ENCODE measurements at regions not wholly inside any gene's neighbourhood (a gene's known extent, or its start where the extent isn't known, plus 50 kb on each side); places are given as distances from the start of the nearest gene placed in this dataset.
"Not testable (repeated sequence)": the region's sequence is repeated elsewhere in the genome, so short reads cannot be mapped to it uniquely, and the experiment has no call there.

DNA sequence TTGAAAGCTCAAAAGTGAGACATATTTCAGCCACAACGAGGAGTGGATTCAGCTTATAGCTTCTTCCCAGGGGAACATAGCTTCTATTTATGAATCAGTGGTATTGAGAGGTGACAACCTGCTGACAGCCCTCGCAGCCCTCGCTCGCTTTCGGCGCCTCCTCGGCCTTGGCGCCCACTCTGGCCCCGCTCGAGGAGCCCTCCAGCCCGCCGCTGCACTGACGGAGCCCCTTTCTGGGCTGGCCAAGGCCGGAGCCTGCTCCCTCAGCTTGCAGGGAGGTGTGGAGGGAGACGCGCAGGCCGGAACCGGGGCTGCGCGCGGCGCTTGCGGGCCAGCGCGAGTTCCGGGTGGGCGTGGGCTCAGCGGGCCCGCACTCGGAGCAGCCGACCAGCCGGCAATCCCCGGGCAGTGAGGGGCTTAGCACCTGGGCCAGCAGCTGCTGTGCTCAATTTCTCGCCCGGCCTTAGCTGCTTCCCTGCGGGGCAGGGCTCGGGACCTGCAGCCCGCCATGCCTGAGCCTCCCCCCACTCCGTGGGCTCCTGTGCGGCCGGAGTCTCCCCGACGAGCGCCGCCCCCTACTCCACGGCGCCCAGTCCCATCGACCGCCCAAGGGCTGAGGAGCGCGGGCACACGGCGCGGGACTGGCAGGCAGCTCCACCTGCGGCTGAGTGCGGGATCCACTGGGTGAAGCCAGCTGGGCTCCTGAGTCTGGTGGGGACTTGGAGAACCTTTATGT is 207.9 kb upstream of the RFX3 start:
- TF ChIP-seq CEBPB (IDR thresholded peaks at IDR 0.05; ENCODE audit: borderline replicate concordance in 1 of 2, low read depth in 2 of 2, low read length in 2 of 2); POLR2AphosphoS5 (IDR thresholded peaks at IDR 0.05; ENCODE audit: low read length); ZZZ3 (IDR thresholded peaks at IDR 0.05; ENCODE audit: control insufficient read depth, insufficient read length, low read depth); SRF (IDR thresholded peaks at IDR 0.05; ENCODE audit: low read depth in 2 of 2, low read length in 2 of 2); CBX5 (IDR thresholded peaks at IDR 0.05; ENCODE audit: low read depth); HDAC6 (IDR thresholded peaks at IDR 0.05; ENCODE audit: unreplicated experiment); TAF1 (IDR thresholded peaks at IDR 0.05; ENCODE audit: borderline replicate concordance, low read depth, low read length); RAD21 (IDR thresholded peaks at IDR 0.05; ENCODE audit: insufficient read depth, low read depth, low read length); EP300 (IDR thresholded peaks at IDR 0.05; ENCODE audit: borderline replicate concordance in 1 of 2, control insufficient read depth in 1 of 2, low read depth in 2 of 2, low read length in 2 of 2); MYB (IDR thresholded peaks at IDR 0.05; ENCODE audit: borderline replicate concordance, low read depth, low read length): not testable (repeated sequence)
- TF ChIP-seq, protein P1, sequence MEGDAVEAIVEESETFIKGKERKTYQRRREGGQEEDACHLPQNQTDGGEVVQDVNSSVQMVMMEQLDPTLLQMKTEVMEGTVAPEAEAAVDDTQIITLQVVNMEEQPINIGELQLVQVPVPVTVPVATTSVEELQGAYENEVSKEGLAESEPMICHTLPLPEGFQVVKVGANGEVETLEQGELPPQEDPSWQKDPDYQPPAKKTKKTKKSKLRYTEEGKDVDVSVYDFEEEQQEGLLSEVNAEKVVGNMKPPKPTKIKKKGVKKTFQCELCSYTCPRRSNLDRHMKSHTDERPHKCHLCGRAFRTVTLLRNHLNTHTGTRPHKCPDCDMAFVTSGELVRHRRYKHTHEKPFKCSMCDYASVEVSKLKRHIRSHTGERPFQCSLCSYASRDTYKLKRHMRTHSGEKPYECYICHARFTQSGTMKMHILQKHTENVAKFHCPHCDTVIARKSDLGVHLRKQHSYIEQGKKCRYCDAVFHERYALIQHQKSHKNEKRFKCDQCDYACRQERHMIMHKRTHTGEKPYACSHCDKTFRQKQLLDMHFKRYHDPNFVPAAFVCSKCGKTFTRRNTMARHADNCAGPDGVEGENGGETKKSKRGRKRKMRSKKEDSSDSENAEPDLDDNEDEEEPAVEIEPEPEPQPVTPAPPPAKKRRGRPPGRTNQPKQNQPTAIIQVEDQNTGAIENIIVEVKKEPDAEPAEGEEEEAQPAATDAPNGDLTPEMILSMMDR (IDR thresholded peaks at IDR 0.05 in 2 of 3, conservative IDR thresholded peaks at IDR 0.05 in 1 of 3; ENCODE audit: control insufficient read depth in 2 of 3, extremely low read depth in 1 of 3, insufficient read depth in 1 of 3, low read depth in 3 of 3, low read length in 3 of 3) = not testable (repeated sequence)
